Activated CD4-positive, alpha-beta T cell treated with anti-CD3 and anti-CD28 coated beads, Interleukin-2, amount 50 U/mL, for 1 hour (primary cell): ENCODE measurements at regions not wholly inside any gene's neighbourhood (a gene's known extent, or its start where the extent isn't known, plus 50 kb on each side); places are given as distances from the start of the nearest gene placed in this dataset.

ENCODE experiments used
- DNase-seq: peaks from one replicate; pipeline ENCODE4 v3.0.0-alpha.2; 2020

DNA sequence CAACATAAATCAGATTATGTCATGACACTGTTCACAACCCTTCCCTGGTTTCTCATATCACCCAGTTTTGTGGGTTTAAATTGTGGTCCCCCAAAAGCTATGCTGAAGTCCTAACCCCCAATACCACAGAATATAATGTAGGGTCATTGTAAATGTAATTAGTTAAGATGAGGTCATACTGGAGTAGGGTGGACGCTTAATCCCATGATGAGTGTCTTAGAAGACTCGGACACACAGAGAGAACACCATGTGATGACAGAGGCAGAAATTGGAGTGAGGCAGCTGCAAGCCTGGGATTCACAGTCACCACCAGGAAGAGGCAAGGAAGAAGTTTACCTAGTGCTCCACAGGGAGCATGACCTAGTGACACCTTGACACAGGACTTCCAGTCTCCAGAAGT lies 197.8 kb downstream of the SALL1 start:
- no peak for DNase-seq

DNA sequence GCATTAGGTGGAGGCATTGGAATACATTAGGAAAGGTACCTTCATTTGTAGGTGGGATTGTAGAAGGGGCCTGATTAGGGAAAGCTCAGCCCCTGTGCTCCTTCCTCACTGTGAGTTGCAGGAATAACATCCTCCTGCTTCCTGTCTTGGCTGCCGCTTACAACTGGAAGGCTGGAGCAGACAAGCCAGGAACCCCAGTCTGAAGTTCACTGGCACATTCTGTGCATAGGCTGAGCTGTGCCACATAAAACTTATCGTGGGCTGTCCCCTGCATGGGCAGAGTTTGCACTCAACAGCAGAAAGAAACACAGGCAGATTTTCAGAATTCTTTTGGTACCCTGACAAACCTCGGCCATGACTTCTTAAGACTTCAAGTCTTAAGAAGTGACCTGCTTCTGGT lies 200.1 kb downstream of the SALL1 start:
- no peak for DNase-seq

DNA sequence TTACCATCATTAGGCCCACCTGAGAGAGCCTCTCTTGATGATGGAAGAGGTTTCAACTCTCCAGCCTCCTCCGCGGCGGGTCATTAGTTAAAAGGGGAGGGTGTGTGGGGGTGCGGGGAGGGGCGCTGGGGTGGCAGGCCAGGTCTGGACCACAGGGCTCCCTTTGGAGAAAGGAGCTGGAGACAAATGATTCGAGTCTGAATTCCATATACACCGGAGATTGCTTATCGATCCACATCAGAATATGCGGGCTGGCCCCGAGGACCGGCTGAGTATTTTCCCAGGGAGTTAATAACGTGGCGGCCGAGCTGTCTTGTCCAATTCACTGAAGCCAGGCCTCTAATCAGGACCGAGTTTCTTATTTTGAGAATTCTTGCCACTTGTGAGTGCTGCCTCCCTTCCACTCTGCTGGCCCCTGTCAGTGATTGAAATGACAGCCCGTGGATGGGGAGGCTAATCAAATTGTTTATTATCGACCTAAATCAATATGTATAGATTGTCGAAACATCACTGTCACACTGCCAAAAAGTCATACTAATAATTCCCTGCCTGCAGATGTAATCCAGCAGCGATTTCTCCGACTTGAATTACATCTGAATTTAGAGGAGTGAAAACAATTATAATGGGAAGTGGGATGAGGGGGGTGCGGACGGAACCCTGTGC lies 202.7 kb downstream of the SALL1 start:
- DNase-seq, result no peak

DNA sequence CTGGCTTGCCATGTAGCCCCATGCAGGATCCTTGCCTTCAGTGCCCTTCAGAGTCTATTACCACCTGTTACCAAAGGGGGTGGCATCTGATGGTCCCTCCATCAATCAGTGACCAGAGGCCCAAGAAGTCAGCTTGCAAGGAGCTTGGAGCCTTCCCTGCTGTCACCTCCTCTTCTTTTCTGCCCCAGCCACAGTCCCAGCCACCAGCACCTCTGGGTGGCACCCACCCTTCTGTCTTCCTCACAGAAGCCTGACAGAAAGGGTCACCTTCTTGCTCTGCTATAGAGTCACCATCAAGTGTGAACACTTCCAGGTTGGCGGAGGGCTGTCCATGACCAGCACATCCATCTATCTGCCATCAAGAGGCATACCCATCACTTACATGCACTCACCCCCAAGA lies 203.2 kb downstream of the SALL1 start:
- no peak for DNase-seq

DNA sequence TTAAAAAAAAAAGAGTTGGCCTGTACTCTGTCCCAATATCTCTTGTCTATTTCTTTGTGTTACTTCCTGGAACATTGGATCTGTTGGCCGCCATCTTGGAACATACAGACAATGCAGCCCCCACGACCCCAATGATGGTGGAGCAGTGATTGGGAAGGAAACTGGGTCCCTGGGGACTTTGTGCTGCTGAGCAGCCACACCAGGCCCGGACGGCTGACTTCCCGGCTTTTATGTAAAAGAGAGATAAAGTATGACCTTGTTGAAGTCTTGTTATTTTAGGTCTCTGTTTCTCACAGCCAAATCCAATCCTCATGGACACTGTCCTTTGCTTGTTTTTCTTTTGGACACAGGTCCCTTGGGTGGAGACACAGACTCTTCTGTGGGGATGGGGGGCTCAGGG lies 204.5 kb downstream of the SALL1 start:
- no peak for DNase-seq

DNA sequence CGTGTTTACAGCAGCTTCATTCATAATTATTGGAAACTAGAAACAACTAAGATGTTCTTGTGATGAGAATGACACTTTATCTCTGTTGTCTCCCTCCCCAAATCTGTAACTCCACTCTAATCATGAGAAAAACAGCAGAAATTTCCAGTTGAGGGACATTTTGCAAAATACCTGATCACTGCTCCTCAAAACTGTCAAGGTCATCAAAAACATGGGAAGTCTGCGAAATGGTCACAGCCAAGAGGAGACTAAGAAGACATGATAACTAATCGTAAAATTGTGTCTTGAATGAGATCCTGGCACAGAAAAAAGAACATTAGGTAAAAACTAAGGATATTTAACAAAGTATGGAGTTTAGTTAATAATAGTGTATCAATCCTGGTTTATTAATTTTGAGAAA lies 204.2 kb downstream of the CYLD start:
- DNase-seq, result no peak

DNA sequence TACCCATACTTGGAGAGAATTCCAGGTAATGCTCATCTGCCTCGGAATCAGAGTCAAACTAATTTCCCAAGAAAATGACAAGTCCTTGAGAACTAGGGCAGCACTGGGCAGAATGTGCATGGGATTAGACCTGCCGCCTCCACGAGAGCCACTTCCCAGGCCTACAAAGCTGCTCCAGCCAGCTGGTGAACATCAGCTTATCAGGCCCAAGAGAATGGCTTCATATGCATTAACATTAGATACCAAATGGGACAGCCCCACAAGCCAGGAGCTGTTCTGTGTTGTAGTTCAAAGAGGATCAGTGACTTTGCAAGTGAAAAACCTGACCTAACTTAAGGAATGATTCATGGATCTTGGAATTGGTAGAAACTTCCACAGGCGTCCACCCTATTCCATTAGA lies 203.3 kb downstream of the CYLD start:
- no peak for DNase-seq

DNA sequence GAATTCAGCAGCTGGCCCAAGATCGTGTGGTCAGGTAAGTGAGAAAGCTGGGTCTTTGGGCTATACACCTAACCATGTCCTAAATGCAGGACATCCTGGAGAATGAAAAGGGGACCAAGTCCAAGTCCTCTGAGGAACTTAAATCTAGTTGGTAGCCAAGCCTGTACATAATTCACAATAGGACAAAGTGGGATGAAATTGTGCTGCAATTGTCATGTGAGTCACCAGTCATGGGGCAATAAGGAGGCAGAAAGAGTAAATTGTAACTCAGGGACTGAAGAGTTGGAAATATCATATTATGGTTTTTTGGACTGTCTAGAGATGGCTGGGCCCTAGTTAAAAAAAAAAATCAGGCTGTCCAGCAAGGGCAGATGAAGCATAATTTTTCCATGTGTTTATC lies 202.6 kb downstream of the CYLD start:
- no peak for DNase-seq

DNA sequence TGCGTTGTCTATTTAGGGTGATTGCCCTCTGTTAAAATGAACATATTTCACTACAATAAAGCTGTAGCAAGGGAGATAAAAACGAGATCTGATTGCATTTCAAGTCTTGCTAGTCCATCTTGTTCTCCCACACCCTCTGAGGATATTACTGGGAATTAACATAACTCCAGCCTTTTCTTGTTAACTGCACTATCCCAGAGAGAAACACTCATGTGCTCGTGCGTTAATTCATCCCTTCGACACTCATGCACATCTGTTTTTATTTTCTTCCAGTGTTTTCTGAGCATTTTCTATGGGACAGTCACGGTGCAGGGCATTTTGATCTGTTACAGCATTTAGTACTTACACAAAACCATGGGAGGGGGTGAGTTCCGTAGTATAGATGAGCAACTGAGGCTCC lies 202.1 kb downstream of the CYLD start:
- DNase-seq, result no peak

DNA sequence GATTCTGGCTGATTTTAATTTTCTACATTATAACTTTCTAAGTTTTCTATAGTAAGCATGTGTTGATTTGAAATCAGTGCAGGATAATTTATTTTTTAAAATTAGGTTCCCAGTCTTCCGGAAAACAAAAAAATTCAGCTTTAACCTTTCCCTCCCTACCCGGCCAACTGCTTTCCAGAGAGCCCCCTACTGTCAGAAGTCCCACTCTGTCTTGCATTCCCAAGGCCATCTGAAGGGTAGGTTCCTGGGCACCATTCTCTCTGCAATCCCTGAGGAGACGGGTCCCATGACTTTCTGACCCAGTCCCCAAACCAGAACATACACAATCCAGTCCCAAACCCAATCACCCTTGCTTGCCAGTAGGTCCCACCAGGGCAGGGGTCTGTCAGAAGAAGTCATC lies 200.3 kb downstream of the CYLD start:
- DNase-seq, result no peak

DNA sequence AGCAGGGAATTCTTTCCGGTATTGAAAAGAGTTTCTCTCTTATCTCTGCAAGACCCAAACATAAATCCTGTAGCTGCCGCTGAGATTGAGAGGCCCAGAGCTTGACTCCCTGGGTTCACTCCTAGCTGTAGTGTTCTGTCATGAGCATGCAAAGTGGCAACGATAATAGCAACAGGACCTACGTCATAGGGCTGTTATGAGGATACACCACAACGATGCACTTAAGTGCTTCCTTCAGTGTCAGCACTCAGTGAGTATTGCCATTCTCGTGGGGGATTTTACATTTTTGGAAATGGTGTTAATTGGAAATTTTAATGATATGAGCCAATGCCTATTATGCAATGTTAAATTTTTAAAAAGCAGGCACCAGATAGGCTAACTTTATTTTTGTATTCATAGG lies 199.8 kb downstream of the CYLD start:
- DNase-seq, result no peak

DNA sequence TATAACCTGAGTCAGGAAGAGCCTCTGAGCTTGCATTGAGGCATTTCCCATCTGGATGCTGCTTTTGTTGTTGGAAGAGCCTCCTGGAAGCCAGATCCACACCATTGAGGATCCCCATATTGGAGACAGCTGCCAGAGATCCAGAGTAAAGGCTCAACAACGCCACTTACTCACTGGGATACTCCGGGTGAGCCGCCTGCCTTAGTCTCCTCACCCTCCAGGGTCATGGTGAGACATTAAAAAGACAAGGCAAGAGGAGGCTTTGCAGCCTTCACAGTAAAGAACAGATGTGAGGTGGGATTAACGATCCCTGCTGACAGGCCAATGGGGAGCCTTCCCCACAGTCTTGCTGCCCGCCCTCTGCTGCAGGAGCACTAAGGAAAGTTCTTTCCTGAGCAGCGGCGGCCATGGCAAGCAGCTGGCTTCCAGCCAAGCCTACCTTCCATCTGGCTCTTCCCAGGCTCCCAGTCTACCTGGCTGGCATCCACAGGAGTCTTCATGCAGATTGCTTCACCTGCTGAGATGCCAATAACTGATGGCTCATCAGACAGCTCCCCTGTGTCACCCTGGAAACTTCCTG lies 198.5 kb downstream of the CYLD start:
- DNase-seq, result no peak

DNA sequence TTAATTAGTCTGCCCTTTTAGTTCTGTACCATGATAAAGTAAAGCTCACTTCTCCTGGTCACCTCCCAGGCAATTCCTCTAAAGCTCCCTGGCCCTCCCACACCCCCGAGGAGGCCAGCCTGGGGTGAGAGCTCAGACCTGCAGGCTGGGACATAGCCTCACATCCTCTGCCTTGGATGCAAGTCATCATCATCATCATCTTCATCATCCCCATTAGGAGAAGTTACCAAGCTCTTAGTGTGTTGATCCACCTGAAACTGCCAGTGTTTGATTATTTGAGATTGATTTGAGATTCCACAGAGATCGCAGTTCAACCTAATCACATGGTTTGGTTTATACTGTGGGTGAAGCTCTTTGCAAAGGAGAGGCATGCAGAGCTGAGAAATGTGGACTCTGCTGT lies 197.5 kb downstream of the CYLD start:
- no peak for DNase-seq

DNA sequence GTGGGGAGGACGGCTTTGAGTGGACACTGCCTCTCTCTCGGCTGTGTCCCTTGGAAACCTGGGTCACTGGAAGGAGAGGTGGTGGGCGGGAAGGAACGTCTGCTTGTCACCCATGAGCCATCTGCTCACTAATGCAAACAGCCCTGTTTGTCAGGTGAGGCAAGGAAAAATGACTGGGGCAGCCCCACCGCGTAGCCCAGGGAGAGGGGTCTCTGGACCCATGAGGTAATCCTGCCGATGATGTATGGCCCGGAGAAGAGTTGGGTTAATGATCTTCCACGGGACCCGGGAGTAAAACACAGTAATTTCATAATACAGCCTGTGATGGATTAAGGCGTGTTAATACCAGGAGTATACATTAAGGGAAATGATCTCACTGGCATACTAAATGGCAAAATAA lies 197.0 kb downstream of the CYLD start:
- DNase-seq, result no peak

DNA sequence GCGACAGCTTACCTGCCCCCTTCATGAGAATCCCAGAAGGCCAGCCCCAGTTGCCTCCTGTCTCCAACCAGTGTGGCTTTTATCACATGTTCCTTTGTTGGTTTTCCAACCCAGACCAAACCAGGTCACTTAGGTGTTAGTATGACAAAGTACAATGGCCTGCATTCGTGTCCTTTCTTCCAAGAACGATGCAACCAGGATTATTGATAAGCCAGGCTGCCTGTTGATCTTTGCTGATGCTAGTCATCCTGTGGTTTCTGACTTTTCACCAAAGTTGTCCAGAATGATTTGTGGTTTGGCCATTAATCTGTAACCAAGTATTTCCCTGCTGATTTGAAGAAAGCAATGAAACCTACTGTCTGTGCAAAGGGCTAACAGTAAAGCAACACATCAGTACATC lies 191.4 kb downstream of the CYLD start:
- DNase-seq, result no peak

DNA sequence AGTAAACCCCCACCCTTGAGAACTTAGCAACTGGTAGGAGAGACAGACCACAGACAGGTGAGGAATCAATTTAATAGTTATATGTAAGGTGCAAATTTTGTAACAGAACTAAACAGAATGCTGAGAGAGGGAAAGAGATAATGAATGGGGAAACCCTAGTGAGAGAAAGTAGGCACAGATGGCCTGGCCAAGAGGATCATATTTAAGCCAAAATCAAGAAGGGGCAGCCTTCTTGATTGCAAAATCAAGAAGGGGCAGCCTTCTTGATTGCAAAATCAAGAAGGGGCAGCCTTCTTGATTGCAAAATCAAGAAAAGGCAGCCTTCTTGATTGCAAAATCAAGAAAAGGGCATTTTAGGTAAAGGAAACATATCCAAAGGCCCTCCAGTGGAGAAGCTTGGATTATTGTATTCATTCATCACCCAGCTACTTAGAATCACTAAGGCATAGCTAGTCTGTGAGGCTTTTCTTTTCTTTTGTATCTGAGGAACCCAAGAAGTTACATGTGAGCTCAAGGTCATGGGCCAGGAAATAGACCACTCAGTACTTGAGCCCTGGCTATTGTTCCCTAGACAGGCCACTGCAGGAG lies 190.6 kb downstream of the CYLD start:
- DNase-seq, result no peak

DNA sequence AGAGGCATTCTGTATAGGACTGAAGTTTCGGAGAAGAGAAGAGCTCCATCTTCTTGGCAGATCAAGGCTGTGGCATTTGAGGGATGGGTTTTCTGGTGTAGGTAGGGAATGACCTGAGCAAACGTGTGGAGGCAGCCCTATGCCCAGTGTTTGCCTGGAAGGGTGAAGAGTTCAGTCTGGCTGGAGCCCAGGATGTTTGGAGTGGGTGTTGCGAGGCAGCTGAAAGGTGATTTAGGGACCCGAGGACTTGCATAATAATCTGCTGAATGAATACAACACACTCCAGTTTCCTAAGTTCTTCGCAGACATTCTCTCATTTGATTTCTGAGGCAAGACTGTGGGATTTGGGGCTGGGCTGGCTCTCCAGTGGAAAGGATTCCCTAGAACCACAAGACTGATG lies 186.2 kb downstream of the CYLD start:
- DNase-seq, result no peak

DNA sequence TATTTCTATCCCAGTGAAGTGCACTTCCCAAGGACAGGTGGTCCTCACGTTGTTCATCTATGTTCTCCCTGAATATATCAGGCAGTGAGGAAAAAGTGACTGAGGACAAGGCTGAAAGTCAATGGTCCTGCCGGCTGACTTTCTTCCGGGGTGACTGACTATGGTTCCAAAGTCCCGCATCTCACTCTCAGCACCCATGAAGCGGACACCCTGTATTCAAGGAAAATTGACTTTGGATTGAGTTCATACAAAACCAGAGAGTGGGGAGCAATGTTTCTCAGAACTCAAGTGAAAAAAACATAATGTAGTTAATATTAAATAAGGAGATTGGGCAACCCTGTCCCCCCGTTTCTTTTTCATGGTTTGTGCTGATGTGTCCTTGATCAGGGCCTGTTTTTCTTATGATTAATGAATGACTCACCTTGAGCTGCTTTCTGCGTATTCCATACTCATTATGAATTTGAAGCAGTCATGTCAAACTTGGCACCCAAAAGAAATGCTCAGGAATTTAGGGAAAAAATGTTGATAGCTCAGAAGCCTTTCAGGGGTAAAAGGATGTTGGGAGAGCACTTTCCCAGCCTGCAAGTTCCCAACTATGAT lies 184.0 kb downstream of the CYLD start:
- no peak for DNase-seq

DNA sequence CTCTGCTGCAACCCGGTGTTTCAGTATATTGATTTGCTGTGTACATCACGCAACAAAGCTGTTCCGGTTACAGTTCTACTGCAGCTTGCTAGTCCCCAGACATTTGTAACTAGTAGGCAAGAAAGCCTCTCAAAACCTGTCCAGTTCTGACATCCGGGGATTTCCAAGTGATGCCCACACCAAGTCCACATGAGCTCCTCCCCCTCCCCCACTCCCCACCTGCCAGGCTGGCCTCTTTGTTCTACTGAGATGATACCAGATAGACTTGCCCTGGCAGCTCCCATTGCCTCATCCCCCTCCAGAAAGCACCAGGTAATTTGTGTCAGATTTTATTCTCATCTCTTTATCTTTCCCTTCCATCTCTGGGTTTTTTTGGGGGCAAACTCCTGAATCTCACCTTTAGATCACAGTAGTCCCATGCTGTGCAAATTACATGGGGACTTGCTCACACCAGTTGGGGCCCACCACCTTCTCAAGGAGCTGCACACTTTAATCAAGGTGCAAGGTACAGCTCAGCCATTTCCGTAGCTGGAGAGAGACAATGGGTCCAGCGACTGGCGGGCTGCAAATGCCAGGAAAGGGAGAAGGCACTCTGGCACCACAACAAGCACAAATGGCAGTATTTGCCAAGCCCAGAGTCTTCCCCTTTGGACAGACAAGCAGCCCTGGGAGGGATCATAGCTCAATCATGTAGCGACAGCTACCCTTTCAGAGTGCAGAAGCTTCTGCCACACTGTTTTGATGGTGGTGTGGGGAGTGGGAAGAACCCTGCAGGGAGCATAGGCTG lies 183.1 kb downstream of the CYLD start:
- no peak for DNase-seq

DNA sequence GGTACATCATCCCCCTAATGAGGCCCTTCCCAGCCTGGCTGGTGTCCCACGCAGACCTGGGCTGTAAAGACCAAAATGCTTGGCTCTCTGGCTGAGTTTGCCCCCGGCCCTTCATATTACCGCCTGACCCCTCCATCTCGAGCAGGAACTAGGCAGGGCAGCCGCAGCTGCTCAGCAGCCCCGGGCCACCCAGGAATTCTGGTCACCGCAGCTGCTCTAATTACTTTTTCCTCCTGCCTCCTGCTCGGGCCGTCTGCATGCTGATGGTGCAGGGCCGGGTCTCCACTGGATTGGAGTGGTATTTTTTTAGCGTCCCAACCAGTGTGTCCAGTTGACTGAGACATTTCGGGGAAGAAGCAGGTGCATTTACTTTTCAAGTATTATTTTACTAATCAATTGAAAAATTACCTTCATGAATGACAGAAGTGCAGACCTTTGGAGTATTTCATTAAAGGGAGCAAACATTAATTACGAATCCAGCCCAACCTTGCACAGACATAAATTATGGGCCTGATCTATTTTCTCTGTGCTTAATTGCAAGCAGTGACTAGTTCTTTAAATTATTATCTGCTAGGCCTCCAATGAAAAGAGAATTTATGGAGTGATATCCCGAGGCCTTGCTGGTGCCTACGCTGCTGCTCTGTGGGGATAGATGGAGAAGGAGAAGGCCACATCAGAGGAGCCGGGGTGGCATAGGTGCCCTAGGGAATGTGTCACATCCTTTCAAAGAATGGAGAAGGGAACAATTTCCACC lies 176.2 kb downstream of the CYLD start:
- DNase-seq, result no peak

DNA sequence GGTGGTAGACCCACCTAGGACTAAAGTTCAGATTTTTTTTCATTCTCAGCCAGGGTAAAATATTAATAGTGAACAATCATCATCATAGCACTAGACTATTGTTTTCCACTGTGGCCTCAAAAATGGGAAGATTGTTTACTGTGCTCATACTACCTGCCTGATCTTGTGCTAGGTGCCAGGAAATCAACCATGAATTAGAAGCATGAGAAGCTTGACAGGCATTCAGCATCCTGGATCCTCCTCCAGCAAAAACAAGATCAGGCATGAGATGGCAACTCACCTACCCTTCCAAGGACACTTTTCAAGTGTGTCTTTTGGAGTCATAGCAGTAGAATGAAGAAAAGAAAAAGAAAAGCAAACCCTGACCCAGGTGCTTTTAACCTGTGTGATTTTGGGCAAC lies 174.2 kb downstream of the CYLD start:
- no peak for DNase-seq

DNA sequence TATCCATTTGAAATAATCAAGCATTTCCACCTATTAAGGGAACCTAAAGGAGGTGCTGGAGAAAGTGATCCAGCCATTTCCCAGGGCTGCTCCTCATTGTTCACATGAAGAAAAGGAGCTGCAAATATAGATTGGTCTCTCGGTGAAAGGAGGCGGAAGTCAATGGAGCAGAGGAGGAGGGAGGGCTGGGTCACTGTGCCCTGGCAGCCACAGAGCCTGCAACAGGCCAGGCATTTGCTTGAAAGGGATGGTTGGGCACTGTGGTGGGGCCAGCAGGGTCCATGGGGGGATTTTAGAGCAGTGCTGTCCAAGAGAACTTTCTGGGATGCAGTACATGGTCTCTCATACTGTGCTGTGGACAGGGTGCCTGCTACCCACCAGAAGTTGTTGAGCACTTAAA lies 173.2 kb downstream of the CYLD start:
- DNase-seq, result no peak

DNA sequence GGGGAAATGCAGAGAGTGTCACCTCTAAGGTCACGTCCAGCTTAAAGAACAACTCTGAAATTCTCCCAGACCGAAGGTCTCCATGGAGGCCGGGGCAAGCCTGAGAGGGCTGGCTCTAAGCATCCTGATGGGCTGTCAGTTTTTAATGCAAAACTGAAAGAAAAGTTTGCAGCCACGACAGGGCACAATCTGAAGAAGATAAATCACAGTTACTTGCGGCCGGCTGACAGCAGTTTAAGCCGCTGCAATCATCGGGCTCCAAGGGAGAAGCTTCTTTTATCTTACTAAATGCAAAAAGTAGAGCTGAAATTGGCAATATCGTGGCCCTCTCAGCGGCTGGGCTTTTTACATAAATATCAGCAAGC lies 168.8 kb downstream of the CYLD start:
- DNase-seq, result no peak
